NOMO-1 treated with dmso at 0.1 percent for 144 hours (cell line): ENCODE measurements at regions not wholly inside any gene's neighbourhood (a gene's known extent, or its start where the extent isn't known, plus 50 kb on each side); places are given as distances from the start of the nearest gene placed in this dataset.

Experiments
- DNase-seq: peaks from one replicate; lab custom pipeline; 2025; ENCODE audit not compliant: unreplicated experiment; lab: John Stamatoyannopoulos, UW

GRCh38 chr16:86134802-86135461, 236.0 kb downstream of the IRF8 start:
- DNase-seq = no peak

DNA sequence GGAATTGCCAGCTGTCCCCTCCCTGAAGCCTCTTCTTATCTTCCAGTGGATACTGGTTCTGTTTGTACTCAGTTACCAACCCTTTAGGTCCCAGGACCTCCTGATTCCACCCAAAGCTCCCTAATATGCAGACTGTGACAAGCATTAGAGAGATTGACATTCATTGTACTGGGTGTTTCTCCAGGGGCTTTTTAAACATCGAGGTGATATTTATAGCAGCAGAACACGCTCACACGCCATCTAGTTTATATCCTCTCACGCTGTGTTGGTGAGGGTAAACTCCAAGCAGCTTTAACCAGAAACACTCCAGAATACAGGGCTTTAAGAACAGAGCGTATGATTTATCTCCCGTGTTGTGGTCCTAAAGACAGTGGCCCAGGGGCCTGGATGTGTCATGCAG, 238.4 kb downstream of the IRF8 start:
- DNase-seq = no peak

DNA sequence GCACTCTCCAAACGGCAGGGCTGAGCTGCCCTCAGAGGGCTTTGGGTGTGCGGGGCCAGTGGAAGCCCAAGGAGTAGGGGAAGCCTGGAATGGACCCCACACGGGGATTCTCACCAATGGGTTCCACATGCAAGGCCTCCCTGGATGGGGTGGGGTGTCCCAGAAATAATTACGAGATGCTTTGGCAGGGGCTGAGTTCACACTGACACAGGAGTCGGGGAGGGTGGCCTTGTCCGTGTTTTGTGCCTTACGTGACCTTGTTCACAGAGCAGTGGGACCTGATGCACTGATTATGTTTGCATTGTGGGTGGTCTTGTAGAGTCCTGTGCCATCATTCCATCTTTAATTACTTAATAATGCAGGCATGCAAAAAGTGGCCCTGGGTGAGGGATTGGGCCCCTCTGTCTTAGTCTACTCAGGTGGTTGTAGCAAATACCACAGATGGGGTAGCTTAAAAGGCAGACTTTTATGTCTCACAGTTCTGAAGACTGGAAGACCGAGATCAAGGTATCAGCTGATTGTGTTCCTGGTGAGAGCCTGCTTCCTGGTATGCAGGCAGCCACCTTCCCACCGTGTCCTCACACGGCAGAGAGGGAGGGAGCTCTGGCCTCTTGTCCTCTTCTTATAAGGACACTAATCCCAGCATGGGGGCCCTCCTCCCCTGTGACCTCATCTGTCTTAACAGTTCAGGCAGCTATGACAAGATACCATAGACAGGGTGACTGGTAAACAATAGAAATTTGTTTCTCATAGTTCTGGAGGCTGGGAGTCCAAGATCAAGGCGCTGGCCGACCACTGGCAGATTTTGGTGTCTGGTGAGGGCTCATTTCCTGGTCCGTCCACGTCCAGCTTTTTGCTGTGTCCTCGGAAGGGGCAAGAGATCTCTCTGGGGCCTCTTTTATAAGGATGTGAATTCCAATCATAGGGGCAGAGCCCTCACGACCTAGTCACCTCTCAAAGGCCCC, 239.4 kb downstream of the IRF8 start:
- DNase-seq = no peak

DNA sequence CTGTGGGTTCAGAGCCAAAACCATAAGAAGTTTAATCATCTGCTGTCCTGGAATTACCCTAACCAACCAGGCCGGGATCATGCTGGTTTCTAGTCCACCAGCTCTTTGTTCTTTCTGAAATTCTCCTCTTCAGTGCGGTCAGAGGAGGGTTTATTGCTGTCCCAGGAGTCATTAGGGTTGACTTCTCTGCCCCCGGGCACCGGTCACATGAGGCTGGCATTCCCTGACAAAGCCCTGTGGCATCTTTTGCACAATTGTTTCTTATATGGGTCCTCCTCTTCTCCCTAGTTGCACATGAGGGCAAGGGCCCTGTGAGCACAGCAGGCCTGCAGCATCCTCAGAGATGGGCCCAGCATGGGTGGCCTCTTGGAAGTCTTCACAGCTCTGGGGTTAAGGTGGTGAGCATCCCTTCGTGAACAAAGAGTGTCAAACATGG, 243.9 kb downstream of the IRF8 start:
- DNase-seq = no peak

GRCh38 chr16:86143666-86144065, 244.7 kb downstream of the IRF8 start:
- DNase-seq = no peak

- DNase-seq = no peak
These were observed 246.7 kb downstream of the IRF8 start for GRCh38 chr16:86145669-86146068.

GRCh38 chr16:86150641-86151238, 251.8 kb downstream of the IRF8 start:
- DNase-seq = no peak

DNA sequence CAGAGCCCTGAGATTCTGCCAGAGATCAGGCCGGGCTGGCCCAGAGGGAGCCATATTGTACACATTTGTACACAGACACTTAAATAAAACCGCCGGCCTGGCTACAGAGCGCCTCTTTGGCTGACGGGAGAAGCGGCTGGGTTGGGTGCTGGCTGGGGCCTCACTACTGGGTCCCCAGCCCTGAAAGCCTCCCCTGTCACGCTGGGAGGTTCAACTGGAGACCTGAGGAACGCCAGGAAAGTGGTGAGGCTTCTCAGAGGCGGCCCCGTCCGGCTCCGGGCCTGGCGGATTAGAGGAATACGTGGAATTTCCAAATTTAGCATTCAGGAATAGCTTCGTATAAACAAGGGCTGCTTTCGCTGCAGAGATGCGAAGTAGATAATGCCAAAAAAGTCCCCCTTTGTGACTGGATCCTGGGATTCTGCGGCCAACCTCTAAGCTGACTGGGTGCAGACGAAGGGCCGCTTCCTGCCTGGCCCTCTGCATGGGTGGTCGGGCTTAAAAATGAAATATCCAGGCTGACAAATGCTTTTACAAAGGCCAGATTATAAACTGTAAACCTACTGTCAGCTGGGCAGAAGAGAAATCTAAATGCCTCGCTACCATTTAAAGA, 252.4 kb downstream of the IRF8 start:
- no peak for DNase-seq

DNA sequence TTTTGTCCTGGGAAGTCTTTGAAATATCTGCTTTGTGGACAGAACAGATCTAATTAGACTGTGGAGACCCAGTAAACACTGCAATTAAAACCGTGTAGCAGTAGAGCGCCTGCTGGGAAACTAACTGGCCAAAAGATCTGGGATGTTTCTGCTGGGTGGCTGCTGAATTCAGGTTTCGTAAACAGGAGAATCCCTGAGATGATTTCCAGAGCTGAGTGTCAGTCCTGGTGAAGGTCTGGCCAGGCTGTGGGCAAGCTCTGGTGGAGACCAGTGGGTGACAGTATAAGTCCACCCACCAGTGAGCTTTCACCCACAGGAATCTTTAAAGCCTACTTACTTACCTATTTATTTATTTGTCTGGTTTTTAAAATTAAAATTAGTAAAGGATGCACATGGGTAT, 257.2 kb downstream of the IRF8 start:
- DNase-seq = no peak

DNA sequence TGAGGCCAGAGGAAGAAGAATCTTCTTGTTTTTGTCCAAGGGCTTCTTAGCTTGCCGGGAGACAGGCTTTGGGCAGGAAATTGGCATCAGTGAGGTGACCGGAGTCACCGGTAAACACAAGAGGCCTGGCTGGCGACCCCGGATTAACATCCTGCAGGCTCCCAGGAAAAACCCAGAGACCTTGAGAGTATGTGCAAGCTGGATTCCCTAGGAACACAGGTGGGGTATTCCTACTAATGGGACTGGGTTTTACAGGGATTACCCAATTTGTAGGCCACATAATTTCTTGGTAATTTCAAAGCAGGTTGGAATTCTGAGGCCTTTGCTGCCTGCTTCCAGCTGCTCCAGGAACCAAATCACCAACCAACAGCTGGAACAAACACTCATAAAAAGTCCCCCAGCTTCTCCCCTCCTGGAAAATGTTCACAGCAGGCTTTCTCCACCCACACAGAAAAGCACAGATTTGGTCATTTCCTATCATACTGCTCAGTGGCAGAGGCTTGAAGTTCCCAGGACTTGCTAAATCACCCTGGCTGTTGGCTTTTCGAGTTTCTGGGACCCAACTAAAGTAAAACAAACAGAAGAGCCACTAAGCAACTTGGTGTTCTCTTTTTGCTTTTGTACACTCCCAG, 258.8 kb downstream of the IRF8 start:
- no peak for DNase-seq

DNA sequence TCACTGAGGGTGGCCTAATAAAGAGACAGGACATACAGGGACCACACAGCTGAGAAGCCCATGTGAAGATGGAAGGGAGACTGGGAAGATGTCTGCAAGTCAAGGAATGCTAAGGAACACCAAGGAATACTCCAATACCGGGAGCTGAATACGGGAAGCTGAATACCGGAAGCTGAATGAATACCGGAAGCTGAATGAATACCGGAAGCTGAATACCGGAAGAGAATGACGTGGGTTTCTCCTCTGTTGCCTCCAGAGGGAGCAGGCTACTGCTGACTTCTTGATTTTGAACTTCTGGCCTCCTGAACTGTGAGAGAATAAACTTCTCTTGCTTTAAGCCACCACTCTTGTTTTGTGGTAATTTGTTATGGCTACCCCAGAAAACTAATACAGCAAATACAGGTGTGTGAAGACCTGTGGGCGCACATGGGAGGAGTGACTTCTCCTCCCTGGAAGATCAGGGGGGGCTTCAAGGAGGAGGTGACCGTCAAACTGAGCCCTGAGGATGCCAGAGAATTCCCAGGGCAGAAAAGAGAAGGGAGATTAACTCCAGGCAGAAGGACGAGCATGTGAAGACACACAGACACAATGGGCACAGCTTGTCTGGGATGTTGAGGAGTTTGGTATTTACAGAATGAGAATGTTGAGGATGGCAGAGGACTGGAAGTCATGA, 259.9 kb downstream of the IRF8 start:
- no peak for DNase-seq

DNA sequence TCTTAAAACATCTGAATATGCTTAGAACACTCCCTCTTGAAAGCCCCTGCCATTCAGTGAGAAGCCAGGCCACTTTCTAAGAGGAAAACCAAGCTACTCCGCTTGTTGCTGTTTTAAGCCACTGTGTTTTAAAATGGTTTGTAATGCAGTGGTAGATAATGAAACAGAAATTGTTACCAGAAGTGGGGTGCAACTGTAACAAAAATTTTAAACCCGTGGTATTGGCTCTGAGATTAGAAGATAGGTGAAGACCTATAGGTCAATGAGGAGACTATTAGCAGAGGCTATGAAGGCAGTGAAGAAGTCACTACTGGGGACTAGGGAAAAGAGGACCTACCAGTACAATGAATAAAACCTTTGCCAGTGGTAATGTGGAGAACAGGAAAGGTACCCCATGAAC, 266.5 kb downstream of the IRF8 start:
- DNase-seq = no peak

DNA sequence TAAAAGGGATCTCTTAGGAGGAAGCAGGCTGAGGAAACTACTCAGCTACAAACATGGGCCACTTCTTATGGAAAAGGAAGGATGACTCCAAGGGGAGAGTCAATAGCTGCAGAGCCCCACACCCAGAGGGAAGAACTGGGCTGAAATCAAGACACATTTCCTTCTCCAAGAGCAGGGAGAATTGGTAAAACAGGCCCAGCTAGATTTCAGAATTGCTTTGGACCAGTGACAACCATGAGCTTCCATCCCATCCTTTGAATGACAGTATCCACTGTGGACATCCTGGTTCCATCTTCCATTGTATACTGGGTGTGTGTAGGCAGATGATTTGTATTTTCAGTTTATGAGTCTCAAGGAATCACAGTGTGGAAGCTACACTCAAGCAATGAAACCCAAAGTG, 267.5 kb downstream of the IRF8 start:
- DNase-seq = no peak

DNA sequence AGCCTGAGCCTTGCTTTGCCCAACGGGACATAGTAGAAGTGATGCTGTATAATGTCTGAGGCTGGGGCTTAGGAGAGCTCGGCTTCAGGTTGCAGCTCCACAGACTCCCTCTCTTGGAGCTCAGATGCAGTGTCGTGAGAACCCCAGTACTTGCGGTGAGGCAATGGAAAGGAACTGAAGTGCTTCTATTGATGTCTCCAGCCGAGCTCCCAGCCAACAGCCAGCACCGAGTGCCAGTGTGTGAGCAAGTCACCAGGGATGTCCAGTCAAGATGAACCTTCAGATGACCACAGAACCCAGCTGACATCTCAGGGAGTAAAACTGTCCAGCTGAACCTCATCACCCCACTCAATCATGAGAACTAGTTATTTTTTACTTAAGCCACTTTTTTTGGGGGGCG, 268.1 kb downstream of the IRF8 start:
- DNase-seq = no peak

DNA sequence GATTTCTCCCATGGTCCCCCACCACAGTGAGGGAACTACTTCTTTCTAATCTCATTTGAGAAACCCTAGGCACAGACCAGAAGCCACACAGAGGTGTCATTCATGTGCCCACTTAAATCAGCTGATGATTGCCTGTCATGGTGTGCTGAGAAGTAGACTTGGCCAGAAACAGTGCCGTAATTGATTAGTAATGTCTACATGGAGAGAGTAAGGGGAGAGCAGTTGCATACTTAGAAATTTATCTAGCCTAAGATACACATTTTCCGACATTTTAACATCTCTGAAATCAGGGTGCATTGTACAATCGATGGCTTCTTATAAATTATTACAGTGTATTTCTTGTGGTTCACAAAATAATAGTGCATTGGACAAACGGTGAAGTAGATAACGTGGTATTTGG, 271.8 kb downstream of the IRF8 start:
- no peak for DNase-seq

- no peak for DNase-seq
These were observed 272.4 kb downstream of the IRF8 start for GRCh38 chr16:86171329-86171728.

DNA sequence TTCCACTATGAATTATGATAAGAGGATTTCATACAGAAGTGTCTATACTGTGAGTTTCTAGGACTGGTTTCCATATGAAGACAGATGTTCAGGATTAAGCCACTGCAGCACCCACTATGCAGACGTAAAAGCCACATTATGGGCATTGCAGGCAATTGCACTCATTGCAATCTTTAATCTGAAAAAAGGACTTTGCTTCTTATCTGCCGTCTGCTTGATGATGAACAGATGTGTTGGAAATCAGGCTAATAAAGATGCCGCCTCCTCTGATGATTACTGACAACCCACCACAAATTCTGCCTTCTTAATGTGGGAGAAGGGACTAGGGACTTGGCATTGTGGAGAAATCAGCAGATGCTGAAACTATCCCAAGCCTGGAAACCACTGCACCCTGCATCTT, 276.9 kb downstream of the IRF8 start:
- no peak for DNase-seq

DNA sequence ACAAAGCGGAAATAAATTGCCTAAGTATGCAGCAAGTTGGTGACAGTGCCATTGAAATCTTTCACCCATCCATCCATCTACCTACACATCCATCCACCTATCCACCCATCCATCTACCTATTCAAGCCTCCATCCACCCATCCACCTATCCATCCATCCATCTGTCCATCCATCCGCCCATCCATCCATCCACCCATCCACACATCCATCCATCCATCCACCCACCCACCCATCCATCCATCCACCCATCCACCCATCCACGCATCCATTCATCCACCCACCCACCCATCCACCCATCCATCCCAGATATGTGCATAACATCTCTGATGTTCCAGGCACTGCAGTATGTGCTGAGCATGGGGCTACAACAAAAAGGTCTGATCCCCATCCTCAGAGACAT, 277.5 kb downstream of the IRF8 start:
- DNase-seq = no peak

DNA sequence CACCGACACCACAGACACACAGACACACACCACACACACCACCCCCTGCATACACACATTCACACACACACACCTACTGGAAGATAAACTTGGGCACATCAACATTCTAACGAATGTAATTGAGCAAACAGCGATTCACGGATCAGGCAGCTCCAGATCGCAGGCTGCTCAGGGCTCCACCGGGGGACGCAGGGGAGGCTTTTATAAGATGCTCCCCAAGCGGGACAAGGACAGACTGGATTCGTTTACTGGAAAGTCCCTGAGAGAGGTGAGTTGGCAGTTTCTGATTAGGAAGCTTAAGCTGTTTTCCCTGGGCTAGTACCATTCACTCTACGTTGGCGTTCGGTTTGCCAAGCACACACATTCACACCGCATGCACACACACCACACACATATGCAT, 281.3 kb downstream of the IRF8 start:
- DNase-seq = no peak

DNA sequence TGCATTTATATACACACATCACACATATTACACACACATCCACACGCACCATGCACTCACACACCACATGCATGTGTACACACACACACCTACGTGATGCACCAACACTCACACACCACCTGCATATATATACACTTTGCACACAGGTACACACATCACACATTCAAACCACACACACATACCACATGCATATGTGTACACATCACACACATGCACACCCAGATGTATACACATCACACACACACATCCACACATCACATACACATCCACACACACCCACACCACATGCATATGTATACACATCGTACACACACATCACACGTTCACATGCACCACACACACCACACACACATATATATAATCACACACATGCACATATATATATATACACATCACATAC, 281.8 kb downstream of the IRF8 start:
- DNase-seq = no peak

GRCh38 chr16:86181526-86181925, 282.6 kb downstream of the IRF8 start:
- DNase-seq = no peak
